OCI-LY3 (cell line): ENCODE measurements at regions not wholly inside any gene's neighbourhood (a gene's known extent, or its start where the extent isn't known, plus 50 kb on each side); places are given as distances from the start of the nearest gene placed in this dataset.

ENCODE experiments used
- H2AFZ ChIP-seq: fragments of 200-600, 300-600 bp; shearing (Covaris generic); 2 replicates; pipeline ENCODE4 v1.6.0; 2014; ENCODE audit warnings: antibody characterized with exemption, low read depth, low read length
- H3K27ac ChIP-seq: fragments of 200-600, 300-600 bp; sonication (generic); 2 replicates; pipeline ENCODE4 v1.5.1; 2014; ENCODE audit warnings: mild to moderate bottlenecking, low read length, moderate library complexity, mixed read lengths
- H3K27me3 ChIP-seq: fragments of 200-600, 300-600 bp; sonication (generic); 2 replicates; pipeline ENCODE4 v1.6.1; 2014; ENCODE audit warnings: low read depth, low read length, mixed read lengths
- H3K36me3 ChIP-seq: fragments of 200-600, 300-600 bp; sonication (generic); replicated peaks from 2 replicates; pipeline ENCODE3; 2014; ENCODE audit warnings: low read depth, low read length, mixed read lengths
- H3K4me1 ChIP-seq: fragments of 300-600, 200-600 bp; sonication (generic); 2 replicates; pipeline ENCODE4 v1.6.1; 2014; ENCODE audit warnings: low read length, mixed read lengths
- H3K4me2 ChIP-seq: fragments of 200-600, 300-600 bp; sonication (generic); 2 replicates; pipeline ENCODE4 v1.6.1; 2014; ENCODE audit warnings: low read length, mixed read lengths
- H3K4me3 ChIP-seq: fragments of 300-600, 200-600 bp; sonication (generic); 2 replicates; pipeline ENCODE4 v1.5.1; 2014; ENCODE audit warnings: antibody characterized with exemption, mild to moderate bottlenecking, low read length, moderate library complexity
- H3K79me2 ChIP-seq: fragments of 300-600, 200-600 bp; shearing (Covaris generic); 2 replicates; pipeline ENCODE4 v1.6.1; 2014; ENCODE audit warnings: mild to moderate bottlenecking, low read length, mixed read lengths
- H3K9ac ChIP-seq: fragments of 300-600, 200-600 bp; shearing (Covaris generic); 2 replicates; pipeline ENCODE4 v1.6.0; 2014; ENCODE audit warnings: mild to moderate bottlenecking, low read length, moderate library complexity
- H3K9me3 ChIP-seq: fragments of 200-600, 300-600 bp; shearing (Covaris generic); 2 replicates; pipeline ENCODE4 v1.6.1; 2014; ENCODE audit warnings: low read length, mixed read lengths; ENCODE audit not compliant: insufficient read depth
- H4K20me1 ChIP-seq: fragments of 200-600, 300-600 bp; sonication (generic); 2 replicates; pipeline ENCODE4 v1.6.1; 2016; ENCODE audit warnings: low read length, mixed read lengths; ENCODE audit not compliant: insufficient read depth
- CTCF ChIP-seq: fragments of 200-600, 300-600 bp; sonication (generic); IDR thresholded peaks from 2 replicates; pipeline ENCODE4 v1.5.1; 2014; ENCODE audit warnings: antibody characterized with exemption, low read length, low read depth
- EZH2phosphoT487 ChIP-seq: fragments of 200-600 bp; shearing (Covaris generic); IDR thresholded peaks from 2 replicates; pipeline ENCODE4 v1.6.1; 2018; ENCODE audit warnings: antibody characterized with exemption, mixed run types, low read depth

DNA sequence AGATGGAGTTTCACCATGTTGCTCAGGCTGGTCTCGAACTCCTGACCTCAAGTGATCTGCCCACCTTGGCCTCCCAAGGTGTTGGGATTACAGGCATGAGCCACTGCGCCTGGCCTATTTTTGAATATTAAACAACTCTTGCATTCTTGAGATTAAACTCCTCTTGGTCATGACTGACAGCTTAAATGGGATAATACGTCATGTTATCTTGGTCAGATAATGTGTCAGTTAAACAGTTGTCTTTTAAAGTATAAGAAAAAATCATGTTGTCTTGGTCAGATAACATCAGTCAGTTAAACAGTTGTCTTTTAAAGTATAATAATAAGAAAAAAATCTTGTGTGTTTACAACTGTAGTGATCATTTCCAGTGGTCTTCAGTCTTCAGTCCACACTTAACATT, 73.6 kb upstream of the SYPL1 start:
- Histone ChIP-seq H3K4me3 (no peak overlapping the region), H3K27ac (no peak overlapping the region), H4K20me1 (no peaks in the 10 kb centered on the region), H3K9me3 (no peaks in the 10 kb centered on the region), H3K27me3 (no peaks in the 10 kb centered on the region), H2AFZ (no peak overlapping the region), H3K9ac (no peak overlapping the region), H3K36me3 (no peaks in the 10 kb centered on the region), H3K79me2 (no peaks in the 10 kb centered on the region), H3K4me1 (peaks cover 10% of the 10 kb centered on the region), H3K4me2 (no peak overlapping the region)
- TF ChIP-seq CTCF (no peak), EZH2phosphoT487 (no peak)

DNA sequence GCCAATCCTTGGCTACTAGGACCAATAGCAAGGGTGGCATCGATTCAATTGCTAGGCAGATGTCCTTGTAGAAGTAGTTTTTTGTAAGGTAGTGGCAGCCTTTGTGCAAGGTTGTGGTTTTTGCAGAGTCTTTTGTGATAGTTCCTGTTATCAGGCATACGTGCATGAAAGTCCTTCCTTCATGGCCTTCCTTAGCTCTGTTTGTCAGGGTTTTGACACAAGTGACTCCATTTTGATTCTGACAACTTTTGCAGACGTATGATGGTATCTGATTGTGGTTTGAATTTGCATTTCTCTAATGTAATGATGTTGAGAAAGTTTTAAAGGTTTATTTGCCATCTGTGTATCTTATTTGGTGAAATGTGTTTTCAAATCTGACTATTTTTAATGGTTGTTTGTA, 71.8 kb upstream of the SYPL1 start:
- H3K27ac ChIP-seq: no peak overlapping the region
- H3K36me3 ChIP-seq: no peaks in the 10 kb centered on the region
- TF ChIP-seq CTCF (no peak), EZH2phosphoT487 (no peak)
- no peak overlapping the region for H2AFZ ChIP-seq
- no peaks in the 10 kb centered on the region for H3K79me2 ChIP-seq
- H3K4me2 ChIP-seq: no peak overlapping the region
- H3K27me3 ChIP-seq: 0 out of 2 replicates have a peak, but pooled peaks cover 2% of the 10 kb centered on the region
- H3K9me3 ChIP-seq: no peaks in the 10 kb centered on the region
- no peak overlapping the region for H3K9ac ChIP-seq
- no peak overlapping the region for H3K4me3 ChIP-seq
- no peaks in the 10 kb centered on the region for H4K20me1 ChIP-seq
- peaks cover 28% of the 10 kb centered on the region for H3K4me1 ChIP-seq

- Histone ChIP-seq H3K79me2 (no peaks in the 10 kb centered on the region), H3K27ac (no peak overlapping the region), H3K4me2 (no peak overlapping the region), H3K9ac (no peak overlapping the region), H2AFZ (no peak overlapping the region), H3K4me3 (no peak overlapping the region), H3K4me1 (peaks cover 38% of the 10 kb centered on the region), H3K9me3 (no peaks in the 10 kb centered on the region), H3K36me3 (no peaks in the 10 kb centered on the region), H4K20me1 (no peaks in the 10 kb centered on the region), H3K27me3 (0 out of 2 replicates have a peak, but pooled peaks cover 2% of the 10 kb centered on the region)
- TF ChIP-seq CTCF (no peak), EZH2phosphoT487 (no peak)
These were observed 70.8 kb upstream of the SYPL1 start for GRCh38 chr7:106182904-106183303.

DNA sequence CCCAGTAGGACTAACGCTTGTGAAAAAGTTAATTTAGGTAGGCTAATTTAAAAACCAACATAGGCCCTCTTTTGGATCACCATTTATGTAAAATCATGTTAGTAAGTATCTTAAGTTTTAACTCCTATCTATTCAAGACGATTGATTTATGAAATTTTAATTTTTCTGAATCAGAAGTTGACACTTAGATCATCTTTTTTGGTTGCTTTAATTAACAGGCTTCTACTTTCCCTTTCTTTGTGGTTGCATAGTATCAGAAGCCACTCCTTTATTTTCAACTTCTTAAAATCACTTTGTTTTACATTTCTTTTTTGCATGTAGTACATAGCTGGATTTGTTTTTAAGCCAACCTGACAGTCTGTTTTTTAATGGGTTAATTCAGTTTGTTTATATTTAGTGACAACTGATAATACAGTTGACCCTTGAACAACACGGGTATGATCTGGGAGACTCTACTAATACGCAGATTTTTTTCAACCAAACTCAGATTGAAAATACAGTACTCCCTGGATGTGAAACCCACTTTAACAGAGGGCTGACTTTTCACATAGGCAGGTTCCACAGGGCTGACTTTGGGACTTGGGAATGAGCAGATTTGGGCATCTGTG, 69.7 kb upstream of the SYPL1 start:
- no peak overlapping the region for H3K27ac ChIP-seq
- no peak overlapping the region for H2AFZ ChIP-seq
- TF ChIP-seq CTCF: no peak
- 0 out of 2 replicates have a peak, but pooled peaks cover 2% of the 10 kb centered on the region for H3K27me3 ChIP-seq
- no peaks in the 10 kb centered on the region for H3K36me3 ChIP-seq
- H3K9me3 ChIP-seq: no peaks in the 10 kb centered on the region
- H3K79me2 ChIP-seq: no peaks in the 10 kb centered on the region
- peaks cover 49% of the 10 kb centered on the region for H3K4me1 ChIP-seq
- no peak overlapping the region for H3K9ac ChIP-seq
- no peak overlapping the region for H3K4me3 ChIP-seq
- no peaks in the 10 kb centered on the region for H4K20me1 ChIP-seq
- H3K4me2 ChIP-seq: no peak overlapping the region
